ENCODE measurements at regions not wholly inside any gene's neighbourhood (a gene's known extent, or its start where the extent isn't known, plus 50 kb on each side); places are given as distances from the start of the nearest gene placed in this dataset.

GRCh38 chr11:34755671-34756070, 134.8 kb downstream of the EHF start:
- Histone ChIP-seq H3K36me3 (ENCODE audit: control insufficient read depth in 2 of 4, insufficient read depth in 4 of 4, low read length in 3 of 4) (peaks cover 0 to 28% (median 2%) of the 10 kb centered on the region in 4 experiments; a peak in 4 of 8 replicates), H2BK20ac (ENCODE audit: low read length) (no peak overlapping the region), H3K4me3 (ENCODE audit: extremely low read depth in 1 of 4, insufficient read depth in 2 of 4, low read depth in 3 of 4, low read length in 4 of 4) (no peak overlapping the region), H3K79me1 (ENCODE audit: low read depth, low read length) (no peaks in the 10 kb centered on the region), H3K27me3 (replicated peaks in 1 of 4; ENCODE audit: control insufficient read depth in 3 of 4, extremely low read depth in 1 of 4, insufficient read depth in 3 of 4, low read length in 3 of 4) (peaks cover 0 to 1% (median 0%) of the 10 kb centered on the region in 4 experiments; a peak in 1 of 7 replicates), H3K9me3 (ENCODE audit: insufficient read depth in 2 of 2, low read depth in 1 of 2, low read length in 1 of 2) (no peaks in the 10 kb centered on the region), H2BK120ac (replicated peaks; ENCODE audit: low read depth, low read length) (no peak overlapping the region), H3K56ac (replicated peaks; ENCODE audit: insufficient read length, low read depth, low read length) (no peak overlapping the region), H2BK12ac (ENCODE audit: low read depth, low read length) (no peak overlapping the region), H4K91ac (replicated peaks; ENCODE audit: insufficient read length, low read length) (no peak overlapping the region), H3K27ac (ENCODE audit: low read depth, low read length) (no peak overlapping the region), H4K5ac (ENCODE audit: insufficient read length, low read depth, low read length) (no peak overlapping the region), H3K79me2 (ENCODE audit: control insufficient read depth in 1 of 2, insufficient read depth in 2 of 2, low read length in 2 of 2) (no peaks in the 10 kb centered on the region), H3K4ac (replicated peaks; ENCODE audit: insufficient read length, low read depth, low read length) (no peak overlapping the region), H4K20me1 (replicated peaks in 1 of 2; ENCODE audit: control insufficient read depth in 1 of 2, insufficient read depth in 2 of 2, low read length in 2 of 2) (peaks cover 0 to 3% of the 10 kb centered on the region in 2 experiments), H3K18ac (ENCODE audit: extremely low read depth, low read length) (no peak overlapping the region), H3K14ac (ENCODE audit: insufficient read length) (no peak overlapping the region), H2AK5ac (ENCODE audit: low read depth, low read length) (no peak overlapping the region), H3K4me1 (replicated peaks in 1 of 4; ENCODE audit: control insufficient read depth in 3 of 4, insufficient read depth in 4 of 4, low read length in 3 of 4) (no peaks in the 10 kb centered on the region), H2BK5ac (ENCODE audit: low read depth, low read length) (no peak overlapping the region), H3K23ac (ENCODE audit: insufficient read length) (no peak overlapping the region), H4K8ac (ENCODE audit: extremely low read depth, insufficient read depth, low read length) (no peak overlapping the region), H2AFZ (ENCODE audit: low read length) (no peak overlapping the region), H2BK15ac (ENCODE audit: low read length) (no peak overlapping the region), H3K23me2 (ENCODE audit: low read depth, low read length) (no peaks in the 10 kb centered on the region), H3K9ac (replicated peaks in 1 of 4; ENCODE audit: extremely low read depth in 1 of 4, low read depth in 3 of 4, low read length in 3 of 4) (no peak overlapping the region), H3K4me2 (ENCODE audit: insufficient read depth in 1 of 2, low read depth in 2 of 2, low read length in 2 of 2) (no peak overlapping the region)
- TF ChIP-seq EP300 (IDR thresholded peaks at IDR 0.05; ENCODE audit: borderline replicate concordance in 1 of 2, low read depth in 2 of 2, low read length in 2 of 2), result no peak
- TF ChIP-seq EZH2 (IDR thresholded peaks at IDR 0.05; ENCODE audit: low read depth, low read length, severe bottlenecking), result no peak
- CTCF ChIA-PET (ENCODE audit: partially characterized antibody), result interaction anchor here (0.9 to 1.6 kb wide), 4 partner anchors 10 to 243 kb away, joined by 3 to 6 read pairs (median 4); no protein-coding TSS in a partner anchor
- WGBS, 2 experiments (ENCODE audit: extremely low coverage in 1 of 2, insufficient coverage in 1 of 2, insufficient read length in 1 of 2, insufficient replicate concordance in 2 of 2, low coverage in 1 of 2, low lambda C conversion rate in 2 of 2, missing lambda C conversion rate in 1 of 2), result 81% methylated on average over 7 of the region's 7 CpGs; no CpG with 5 or more reads in 1 of the 2 experiments
- FAIRE-seq (no peak), DNase-seq (ENCODE audit: low read depth in 1 of 2, low spot score in 2 of 2) (no peak)
- POLR2A ChIA-PET (ENCODE audit: partially characterized antibody), result no interaction called here

All from H1 (cell line).